NB4 (cell line): ENCODE measurements at regions not wholly inside any gene's neighbourhood (a gene's known extent, or its start where the extent isn't known, plus 50 kb on each side); places are given as distances from the start of the nearest gene placed in this dataset.
A peak's percentile ranks its signal among the peaks of the same experiment; 100 is the strongest.
"Not testable (repeated sequence)": the region's sequence is repeated elsewhere in the genome, so short reads cannot be mapped to it uniquely, and the experiment has no call there.

Source experiments
- DNase-seq: peaks from one replicate; pipeline ENCODE4 v3.0.0; 2010; ENCODE audit warnings: low read depth
- H3K4me3 ChIP-seq: one replicate; pipeline ENCODE4 v1.5.1; 2011; ENCODE audit warnings: mild to moderate bottlenecking, low read depth, low read length, moderate library complexity
- CTCF ChIP-seq: IDR thresholded peaks from one replicate; pipeline ENCODE4 v1.5.1; 2012; ENCODE audit warnings: low read depth, low read length
- MAX ChIP-seq: IDR thresholded peaks from 2 replicates; pipeline ENCODE4 v1.6.1; 2011; ENCODE audit warnings: low read depth, low read length
- MYC ChIP-seq: IDR thresholded peaks from 2 replicates; pipeline ENCODE4 v1.6.1; 2011; ENCODE audit warnings: low read depth, low read length
- POLR2A ChIP-seq: IDR thresholded peaks from 2 replicates; pipeline ENCODE4 v1.6.1; 2011; ENCODE audit warnings: mild to moderate bottlenecking; ENCODE audit not compliant: insufficient read length; ENCODE audit errors: extremely low read depth

- no peak for TF ChIP-seq CTCF
- no peak for TF ChIP-seq MAX
- no peak for TF ChIP-seq POLR2A
- no peak for TF ChIP-seq MYC
- no peak overlapping the region for H3K4me3 ChIP-seq
- DNase-seq = no peak
Measured at GRCh38 chrX:98931216-98931615, 1478.9 kb downstream of the PCDH19 start.

GRCh38 chrX:98924511-98924910 is 1485.6 kb downstream of the PCDH19 start:
- TF ChIP-seq MYC (no peak), POLR2A (no peak), MAX (no peak), CTCF (no peak)
- DNase-seq = no peak
- H3K4me3 ChIP-seq = no peak overlapping the region

GRCh38 chrX:98897191-98897590 is 1512.9 kb downstream of the PCDH19 start:
- TF ChIP-seq MAX (no peak), POLR2A (no peak), MYC (no peak), CTCF (no peak)
- H3K4me3 ChIP-seq = no peak overlapping the region
- DNase-seq = no peak

GRCh38 chrX:98850639-98851038 is 1559.4 kb downstream of the PCDH19 start:
- peak; percentile 25 for DNase-seq
- H3K4me3 ChIP-seq = not testable (repeated sequence)
